ES-I3 (cell line): ENCODE measurements at regions not wholly inside any gene's neighbourhood (a gene's known extent, or its start where the extent isn't known, plus 50 kb on each side); places are given as distances from the start of the nearest gene placed in this dataset.

ENCODE experiments used
- H3K36me3 ChIP-seq: 2 replicates; pipeline ENCODE4 v1.6.1; 2013; ENCODE audit warnings: mild to moderate bottlenecking, low read length, control low read depth, moderate library complexity; ENCODE audit not compliant: insufficient read depth
- H3K4me1 ChIP-seq: 2 replicates; pipeline ENCODE4 v1.6.1; 2013; ENCODE audit warnings: mild to moderate bottlenecking, control low read depth, low read length; ENCODE audit not compliant: insufficient read depth
- H3K9ac ChIP-seq: 2 replicates; pipeline ENCODE4 v1.6.1; 2013; ENCODE audit warnings: low read depth, mild to moderate bottlenecking, low read length, moderate library complexity
- H3K9me3 ChIP-seq: 2 replicates; pipeline ENCODE4 v1.6.1; 2013; ENCODE audit warnings: mild to moderate bottlenecking, low read length, moderate library complexity; ENCODE audit not compliant: control insufficient read depth, insufficient read depth

- Histone ChIP-seq H3K9me3 (peaks cover 2% of the 10 kb centered on the region; the same call in 1 of the 2 replicates), H3K4me1 (peaks cover 9% of the 10 kb centered on the region), H3K9ac (no peak overlapping the region), H3K36me3 (no peaks in the 10 kb centered on the region)
Measured at GRCh38 chr2:67922080-67922785, 140.6 kb downstream of the C1D start.

GRCh38 chr2:67923696-67924095 lies 139.1 kb downstream of the C1D start:
- Histone ChIP-seq H3K9me3 (no peaks in the 10 kb centered on the region), H3K4me1 (peaks cover 14% of the 10 kb centered on the region; the same call in 1 of the 2 replicates), H3K9ac (no peak overlapping the region), H3K36me3 (no peaks in the 10 kb centered on the region)

- Histone ChIP-seq H3K9ac (no peak overlapping the region), H3K9me3 (no peaks in the 10 kb centered on the region), H3K36me3 (no peaks in the 10 kb centered on the region), H3K4me1 (peaks cover 29% of the 10 kb centered on the region)
Measured at GRCh38 chr2:67927501-67927900, 135.3 kb downstream of the C1D start.

GRCh38 chr2:67930156-67930555 lies 132.6 kb downstream of the C1D start:
- Histone ChIP-seq H3K9me3 (no peaks in the 10 kb centered on the region), H3K4me1 (peaks cover 24% of the 10 kb centered on the region), H3K9ac (no peak overlapping the region), H3K36me3 (no peaks in the 10 kb centered on the region)

- no peaks in the 10 kb centered on the region for H3K9me3 ChIP-seq
- no peaks in the 10 kb centered on the region for H3K36me3 ChIP-seq
- no peaks in the 10 kb centered on the region for H3K4me1 ChIP-seq
- H3K9ac ChIP-seq, result no peak overlapping the region
Measured at GRCh38 chr2:67936969-67937368, 125.8 kb downstream of the C1D start.

- no peaks in the 10 kb centered on the region for H3K36me3 ChIP-seq
- H3K9ac ChIP-seq, result no peak overlapping the region
- H3K4me1 ChIP-seq, result no peaks in the 10 kb centered on the region
- no peaks in the 10 kb centered on the region for H3K9me3 ChIP-seq
Measured at GRCh38 chr2:67938053-67938452, 124.8 kb downstream of the C1D start.

GRCh38 chr2:67945056-67945455 lies 117.7 kb downstream of the C1D start:
- H3K9me3 ChIP-seq, result no peaks in the 10 kb centered on the region
- H3K9ac ChIP-seq, result no peak overlapping the region
- no peaks in the 10 kb centered on the region for H3K36me3 ChIP-seq
- H3K4me1 ChIP-seq, result no peaks in the 10 kb centered on the region

- Histone ChIP-seq H3K9me3 (no peaks in the 10 kb centered on the region), H3K9ac (no peak overlapping the region), H3K4me1 (no peaks in the 10 kb centered on the region), H3K36me3 (no peaks in the 10 kb centered on the region)
Measured at GRCh38 chr2:67945940-67946339, 116.9 kb downstream of the C1D start.

- H3K4me1 ChIP-seq, result no peaks in the 10 kb centered on the region
- no peaks in the 10 kb centered on the region for H3K9me3 ChIP-seq
- no peak overlapping the region for H3K9ac ChIP-seq
- H3K36me3 ChIP-seq, result no peaks in the 10 kb centered on the region
Measured at GRCh38 chr2:67948057-67948456, 114.7 kb downstream of the C1D start.

GRCh38 chr2:67948506-67948905 lies 114.3 kb downstream of the C1D start:
- Histone ChIP-seq H3K9ac (no peak overlapping the region), H3K9me3 (no peaks in the 10 kb centered on the region), H3K4me1 (no peaks in the 10 kb centered on the region), H3K36me3 (no peaks in the 10 kb centered on the region)

GRCh38 chr2:67950018-67950417 lies 112.8 kb downstream of the C1D start:
- no peaks in the 10 kb centered on the region for H3K4me1 ChIP-seq
- H3K9me3 ChIP-seq, result no peaks in the 10 kb centered on the region
- H3K36me3 ChIP-seq, result no peaks in the 10 kb centered on the region
- H3K9ac ChIP-seq, result no peak overlapping the region

- no peaks in the 10 kb centered on the region for H3K9me3 ChIP-seq
- no peak overlapping the region for H3K9ac ChIP-seq
- no peaks in the 10 kb centered on the region for H3K36me3 ChIP-seq
- no peaks in the 10 kb centered on the region for H3K4me1 ChIP-seq
Measured at GRCh38 chr2:67950919-67951318, 111.9 kb downstream of the C1D start.

GRCh38 chr2:67952066-67952465 lies 110.7 kb downstream of the C1D start:
- no peaks in the 10 kb centered on the region for H3K9me3 ChIP-seq
- no peaks in the 10 kb centered on the region for H3K4me1 ChIP-seq
- H3K9ac ChIP-seq, result no peak overlapping the region
- H3K36me3 ChIP-seq, result no peaks in the 10 kb centered on the region

GRCh38 chr2:67954093-67954748 lies 108.6 kb downstream of the C1D start:
- no peak overlapping the region for H3K9ac ChIP-seq
- H3K4me1 ChIP-seq, result no peaks in the 10 kb centered on the region
- H3K36me3 ChIP-seq, result no peaks in the 10 kb centered on the region
- H3K9me3 ChIP-seq, result no peaks in the 10 kb centered on the region
